ENCODE measurements at regions not wholly inside any gene's neighbourhood (a gene's known extent, or its start where the extent isn't known, plus 50 kb on each side); places are given as distances from the start of the nearest gene placed in this dataset.
A peak's percentile ranks its signal among the peaks of the same experiment; 100 is the strongest.

DNA sequence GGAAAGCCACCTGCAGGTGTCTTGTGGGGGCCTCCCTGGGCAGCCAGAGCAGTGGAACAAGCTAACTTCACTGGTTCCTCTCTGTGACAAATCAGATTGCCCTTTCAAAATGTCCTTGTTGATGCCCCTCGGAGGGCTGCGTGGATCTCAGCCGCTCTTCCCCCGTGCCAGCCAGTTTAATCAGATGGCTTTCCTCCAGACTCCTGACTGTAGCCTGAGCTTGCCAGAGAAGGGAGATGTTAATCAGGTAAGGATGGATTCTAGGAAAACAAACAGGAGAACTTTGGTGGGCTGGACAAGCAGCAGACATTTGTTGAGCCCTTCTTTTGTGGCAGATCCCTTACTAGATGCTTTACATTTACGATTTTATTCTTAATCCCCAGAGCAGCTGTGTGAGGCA, 88.2 kb downstream of the DMRTA2 start:
- TF ChIP-seq ARNTL (CRISPR knock-in tag; IDR thresholded peaks at IDR 0.05; ENCODE audit: borderline replicate concordance, low read depth): no peak
- TF ChIP-seq RARB (CRISPR knock-in tag; IDR thresholded peaks at IDR 0.05): no peak
- TF ChIP-seq ZFP3 (CRISPR knock-in tag; IDR thresholded peaks at IDR 0.05): no peak
- 0 out of 2 replicates have a peak, but pooled peaks have one; percentile 22 for TF ChIP-seq ZNF70 (CRISPR knock-in tag; IDR thresholded peaks at IDR 0.05)
- TF ChIP-seq, protein P1, sequence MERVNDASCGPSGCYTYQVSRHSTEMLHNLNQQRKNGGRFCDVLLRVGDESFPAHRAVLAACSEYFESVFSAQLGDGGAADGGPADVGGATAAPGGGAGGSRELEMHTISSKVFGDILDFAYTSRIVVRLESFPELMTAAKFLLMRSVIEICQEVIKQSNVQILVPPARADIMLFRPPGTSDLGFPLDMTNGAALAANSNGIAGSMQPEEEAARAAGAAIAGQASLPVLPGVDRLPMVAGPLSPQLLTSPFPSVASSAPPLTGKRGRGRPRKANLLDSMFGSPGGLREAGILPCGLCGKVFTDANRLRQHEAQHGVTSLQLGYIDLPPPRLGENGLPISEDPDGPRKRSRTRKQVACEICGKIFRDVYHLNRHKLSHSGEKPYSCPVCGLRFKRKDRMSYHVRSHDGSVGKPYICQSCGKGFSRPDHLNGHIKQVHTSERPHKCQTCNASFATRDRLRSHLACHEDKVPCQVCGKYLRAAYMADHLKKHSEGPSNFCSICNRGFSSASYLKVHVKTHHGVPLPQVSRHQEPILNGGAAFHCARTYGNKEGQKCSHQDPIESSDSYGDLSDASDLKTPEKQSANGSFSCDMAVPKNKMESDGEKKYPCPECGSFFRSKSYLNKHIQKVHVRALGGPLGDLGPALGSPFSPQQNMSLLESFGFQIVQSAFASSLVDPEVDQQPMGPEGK (CRISPR knock-in tag; IDR thresholded peaks at IDR 0.05; ENCODE audit: borderline replicate concordance): no peak
